OCI-LY3 (cell line): ENCODE measurements at regions not wholly inside any gene's neighbourhood (a gene's known extent, or its start where the extent isn't known, plus 50 kb on each side); places are given as distances from the start of the nearest gene placed in this dataset.
"Not testable (repeated sequence)": the region's sequence is repeated elsewhere in the genome, so short reads cannot be mapped to it uniquely, and the experiment has no call there.

Experiments used
- H2AFZ ChIP-seq: fragments of 200-600, 300-600 bp; shearing (Covaris generic); 2 replicates; pipeline ENCODE4 v1.6.0; 2014; ENCODE audit warnings: antibody characterized with exemption, low read depth, low read length
- H3K27ac ChIP-seq: fragments of 200-600, 300-600 bp; sonication (generic); 2 replicates; pipeline ENCODE4 v1.5.1; 2014; ENCODE audit warnings: mild to moderate bottlenecking, low read length, moderate library complexity, mixed read lengths
- H3K27me3 ChIP-seq: fragments of 200-600, 300-600 bp; sonication (generic); 2 replicates; pipeline ENCODE4 v1.6.1; 2014; ENCODE audit warnings: low read depth, low read length, mixed read lengths
- H3K36me3 ChIP-seq: fragments of 200-600, 300-600 bp; sonication (generic); replicated peaks from 2 replicates; pipeline ENCODE3; 2014; ENCODE audit warnings: low read depth, low read length, mixed read lengths
- H3K4me1 ChIP-seq: fragments of 300-600, 200-600 bp; sonication (generic); 2 replicates; pipeline ENCODE4 v1.6.1; 2014; ENCODE audit warnings: low read length, mixed read lengths
- H3K4me2 ChIP-seq: fragments of 200-600, 300-600 bp; sonication (generic); 2 replicates; pipeline ENCODE4 v1.6.1; 2014; ENCODE audit warnings: low read length, mixed read lengths
- H3K4me3 ChIP-seq: fragments of 300-600, 200-600 bp; sonication (generic); 2 replicates; pipeline ENCODE4 v1.5.1; 2014; ENCODE audit warnings: antibody characterized with exemption, mild to moderate bottlenecking, low read length, moderate library complexity
- H3K79me2 ChIP-seq: fragments of 300-600, 200-600 bp; shearing (Covaris generic); 2 replicates; pipeline ENCODE4 v1.6.1; 2014; ENCODE audit warnings: mild to moderate bottlenecking, low read length, mixed read lengths
- H3K9ac ChIP-seq: fragments of 300-600, 200-600 bp; shearing (Covaris generic); 2 replicates; pipeline ENCODE4 v1.6.0; 2014; ENCODE audit warnings: mild to moderate bottlenecking, low read length, moderate library complexity
- H3K9me3 ChIP-seq: fragments of 200-600, 300-600 bp; shearing (Covaris generic); 2 replicates; pipeline ENCODE4 v1.6.1; 2014; ENCODE audit warnings: low read length, mixed read lengths; ENCODE audit not compliant: insufficient read depth
- H4K20me1 ChIP-seq: fragments of 200-600, 300-600 bp; sonication (generic); 2 replicates; pipeline ENCODE4 v1.6.1; 2016; ENCODE audit warnings: low read length, mixed read lengths; ENCODE audit not compliant: insufficient read depth
- EZH2phosphoT487 ChIP-seq: fragments of 200-600 bp; shearing (Covaris generic); IDR thresholded peaks from 2 replicates; pipeline ENCODE4 v1.6.1; 2018; ENCODE audit warnings: antibody characterized with exemption, mixed run types, low read depth
- TF ChIP-seq, protein P1 (sequence below): fragments of 200-600, 300-600 bp; sonication (generic); IDR thresholded peaks from 2 replicates; pipeline ENCODE4 v1.5.1; 2014; ENCODE audit warnings: antibody characterized with exemption, low read length, low read depth

DNA sequence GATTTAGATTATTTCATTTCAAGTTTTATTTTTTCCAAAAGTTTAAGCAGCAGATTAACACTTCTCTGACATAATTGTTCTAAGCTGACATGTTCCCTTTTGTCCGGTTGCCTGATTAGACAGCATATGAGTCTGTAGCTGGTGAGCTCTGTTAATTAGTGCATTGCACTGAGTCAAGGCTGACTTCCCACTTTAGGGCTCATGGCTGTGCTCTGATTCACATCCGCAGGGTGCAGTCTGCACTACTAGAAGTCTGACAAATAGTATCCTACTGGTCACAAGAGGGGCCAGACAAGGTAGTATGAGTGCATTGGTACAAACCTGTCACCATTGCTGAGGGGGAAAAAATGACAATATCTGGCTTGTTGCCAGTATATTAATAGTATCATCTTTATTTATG, 443.9 kb upstream of the ZNF804A start:
- Histone ChIP-seq H3K27me3 (no peaks in the 10 kb centered on the region), H3K27ac (no peak overlapping the region), H3K36me3 (no peaks in the 10 kb centered on the region), H3K4me1 (no peaks in the 10 kb centered on the region), H3K9me3 (no peaks in the 10 kb centered on the region), H3K79me2 (no peaks in the 10 kb centered on the region), H4K20me1 (no peaks in the 10 kb centered on the region), H2AFZ (no peak overlapping the region), H3K4me2 (no peak overlapping the region), H3K4me3 (no peak overlapping the region), H3K9ac (no peak overlapping the region)
- TF ChIP-seq, protein P1, sequence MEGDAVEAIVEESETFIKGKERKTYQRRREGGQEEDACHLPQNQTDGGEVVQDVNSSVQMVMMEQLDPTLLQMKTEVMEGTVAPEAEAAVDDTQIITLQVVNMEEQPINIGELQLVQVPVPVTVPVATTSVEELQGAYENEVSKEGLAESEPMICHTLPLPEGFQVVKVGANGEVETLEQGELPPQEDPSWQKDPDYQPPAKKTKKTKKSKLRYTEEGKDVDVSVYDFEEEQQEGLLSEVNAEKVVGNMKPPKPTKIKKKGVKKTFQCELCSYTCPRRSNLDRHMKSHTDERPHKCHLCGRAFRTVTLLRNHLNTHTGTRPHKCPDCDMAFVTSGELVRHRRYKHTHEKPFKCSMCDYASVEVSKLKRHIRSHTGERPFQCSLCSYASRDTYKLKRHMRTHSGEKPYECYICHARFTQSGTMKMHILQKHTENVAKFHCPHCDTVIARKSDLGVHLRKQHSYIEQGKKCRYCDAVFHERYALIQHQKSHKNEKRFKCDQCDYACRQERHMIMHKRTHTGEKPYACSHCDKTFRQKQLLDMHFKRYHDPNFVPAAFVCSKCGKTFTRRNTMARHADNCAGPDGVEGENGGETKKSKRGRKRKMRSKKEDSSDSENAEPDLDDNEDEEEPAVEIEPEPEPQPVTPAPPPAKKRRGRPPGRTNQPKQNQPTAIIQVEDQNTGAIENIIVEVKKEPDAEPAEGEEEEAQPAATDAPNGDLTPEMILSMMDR = no peak
- TF ChIP-seq EZH2phosphoT487 = no peak

DNA sequence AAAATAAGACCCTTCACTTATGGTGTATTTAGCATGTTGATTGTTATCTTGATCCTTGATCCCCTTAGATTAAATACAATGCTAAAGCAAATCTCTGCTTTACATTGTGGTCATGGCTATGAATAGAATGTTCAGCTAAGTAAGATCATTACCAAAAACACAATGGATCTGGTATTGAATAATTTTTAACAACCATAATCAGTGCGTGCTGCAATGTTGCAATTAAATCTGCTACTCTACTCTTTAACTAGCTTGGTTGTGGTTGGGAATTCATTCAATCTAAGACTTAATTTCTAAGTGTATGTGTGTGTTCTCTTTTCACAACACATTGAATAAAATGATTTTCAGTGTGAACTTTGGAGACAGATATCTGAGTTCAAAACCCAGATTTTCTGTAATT, 442.5 kb upstream of the ZNF804A start:
- H3K9ac ChIP-seq = no peak overlapping the region
- no peaks in the 10 kb centered on the region for H3K9me3 ChIP-seq
- no peaks in the 10 kb centered on the region for H4K20me1 ChIP-seq
- no peak overlapping the region for H2AFZ ChIP-seq
- H3K27me3 ChIP-seq = no peaks in the 10 kb centered on the region
- no peak overlapping the region for H3K27ac ChIP-seq
- H3K4me3 ChIP-seq = no peak overlapping the region
- H3K4me1 ChIP-seq = no peaks in the 10 kb centered on the region
- no peaks in the 10 kb centered on the region for H3K36me3 ChIP-seq
- H3K4me2 ChIP-seq = no peak overlapping the region
- TF ChIP-seq, protein P1 = no peak
- no peak for TF ChIP-seq EZH2phosphoT487
- no peaks in the 10 kb centered on the region for H3K79me2 ChIP-seq

DNA sequence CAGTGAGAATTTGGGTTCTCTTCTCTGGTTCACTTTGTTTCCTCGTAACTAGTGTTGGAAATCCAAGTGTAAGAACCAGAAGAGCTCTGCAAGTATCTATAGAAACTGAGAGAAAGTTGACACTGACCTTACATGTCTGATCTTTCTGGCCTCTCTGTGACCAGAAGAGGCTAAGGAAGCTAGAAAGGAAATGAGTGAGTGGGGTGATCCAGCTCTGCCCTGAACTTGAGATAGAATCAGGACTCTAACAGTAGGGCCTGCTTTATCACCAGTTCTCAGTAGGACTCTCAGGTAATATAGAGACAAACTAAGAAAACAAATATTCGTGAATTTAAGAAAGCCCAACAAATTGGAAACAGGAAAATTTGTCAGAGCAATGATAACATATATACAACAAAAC, 441.2 kb upstream of the ZNF804A start:
- H3K27me3 ChIP-seq = no peaks in the 10 kb centered on the region
- no peak overlapping the region for H3K27ac ChIP-seq
- no peak overlapping the region for H3K9ac ChIP-seq
- no peak overlapping the region for H2AFZ ChIP-seq
- no peak overlapping the region for H3K4me2 ChIP-seq
- no peaks in the 10 kb centered on the region for H3K4me1 ChIP-seq
- H3K9me3 ChIP-seq = no peaks in the 10 kb centered on the region
- H3K4me3 ChIP-seq = no peak overlapping the region
- TF ChIP-seq EZH2phosphoT487 = no peak
- TF ChIP-seq, protein P1 = no peak
- H4K20me1 ChIP-seq = no peaks in the 10 kb centered on the region
- no peaks in the 10 kb centered on the region for H3K79me2 ChIP-seq
- H3K36me3 ChIP-seq = no peaks in the 10 kb centered on the region

DNA sequence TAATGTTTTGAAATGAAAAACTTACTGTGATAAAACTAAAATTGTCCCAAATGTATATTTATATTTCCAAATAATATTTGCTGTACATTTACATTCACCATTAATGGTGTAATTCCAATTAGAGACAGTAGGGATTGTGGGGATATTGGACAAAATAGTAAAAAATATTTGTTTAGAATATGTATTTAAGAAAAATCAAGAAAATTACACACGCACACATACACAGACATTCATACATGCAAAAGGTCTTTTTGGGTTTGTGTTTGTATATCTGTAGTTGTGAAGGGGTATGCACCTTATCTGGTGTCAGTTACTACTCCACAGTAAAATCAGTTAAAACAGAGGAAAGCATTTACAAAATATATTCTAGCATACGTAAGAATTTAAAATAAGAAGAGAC, 435.9 kb upstream of the ZNF804A start:
- Histone ChIP-seq H4K20me1 (no peaks in the 10 kb centered on the region), H3K9me3 (no peaks in the 10 kb centered on the region), H3K4me2 (no peak overlapping the region), H3K4me1 (no peaks in the 10 kb centered on the region), H2AFZ (no peak overlapping the region), H3K27ac (no peak overlapping the region), H3K36me3 (no peaks in the 10 kb centered on the region), H3K4me3 (no peak overlapping the region), H3K27me3 (no peaks in the 10 kb centered on the region), H3K79me2 (no peaks in the 10 kb centered on the region), H3K9ac (no peak overlapping the region)
- TF ChIP-seq, protein P1 = no peak
- TF ChIP-seq EZH2phosphoT487 = no peak

DNA sequence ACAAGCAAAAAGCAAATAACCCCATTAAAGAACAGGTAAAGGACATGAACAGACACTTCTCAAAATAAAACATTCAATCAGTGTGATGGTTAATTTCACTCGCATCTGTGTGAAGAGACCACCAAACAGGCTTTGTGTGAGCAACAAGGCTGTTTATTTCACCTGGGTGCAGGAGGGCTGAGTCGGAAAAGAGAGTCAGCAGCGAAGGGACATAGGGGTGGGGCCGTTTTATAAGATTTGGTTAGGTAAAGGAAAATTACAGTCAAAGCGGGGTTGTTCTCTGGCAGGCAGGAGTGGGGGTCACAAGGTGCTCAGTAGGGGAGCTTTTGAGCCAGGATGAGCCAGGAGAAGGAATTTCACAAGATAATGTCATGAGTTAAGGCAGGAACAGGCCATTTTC, 429.5 kb upstream of the ZNF804A start:
- H3K27me3 ChIP-seq, H3K4me1 ChIP-seq, H3K27ac ChIP-seq, H3K4me2 ChIP-seq, H4K20me1 ChIP-seq, H3K79me2 ChIP-seq, H3K36me3 ChIP-seq, H2AFZ ChIP-seq, H3K4me3 ChIP-seq, H3K9me3 ChIP-seq, H3K9ac ChIP-seq: not testable (repeated sequence)
